HG02571 (cell line): ENCODE measurements at regions not wholly inside any gene's neighbourhood (a gene's known extent, or its start where the extent isn't known, plus 50 kb on each side); places are given as distances from the start of the nearest gene placed in this dataset.

Experiments
- ATAC-seq: cut with Tn5 transposase; IDR thresholded peaks from one replicate; pipeline ENCODE4 v1.9.1; 2021; ENCODE audit warnings: mild to moderate bottlenecking, moderate library complexity; ENCODE audit not compliant: unreplicated experiment

- ATAC-seq: no peak
Observed at GRCh38 chr10:113320211-113320610, 232.6 kb upstream of the HABP2 start.

GRCh38 chr10:113320987-113321386, 231.9 kb upstream of the HABP2 start:
- no peak for ATAC-seq

- no peak for ATAC-seq
Observed at GRCh38 chr10:113322843-113323242, 230.0 kb upstream of the HABP2 start.

- ATAC-seq: no peak
Observed at GRCh38 chr10:113323985-113324384, 228.9 kb upstream of the HABP2 start.

- peak; percentile 77 for ATAC-seq
Observed at GRCh38 chr10:113326160-113327111, 226.4 kb upstream of the HABP2 start.

GRCh38 chr10:113329121-113329596, 223.7 kb upstream of the HABP2 start:
- no peak for ATAC-seq

- ATAC-seq: no peak
Observed at GRCh38 chr10:113331961-113332360, 220.9 kb upstream of the HABP2 start.

GRCh38 chr10:113333313-113333712, 219.5 kb upstream of the HABP2 start:
- ATAC-seq: no peak

GRCh38 chr10:113335592-113335991, 217.3 kb upstream of the HABP2 start:
- no peak for ATAC-seq

GRCh38 chr10:113336549-113337130, 216.2 kb upstream of the HABP2 start:
- ATAC-seq: no peak

GRCh38 chr10:113337142-113337541, 215.7 kb upstream of the HABP2 start:
- no peak for ATAC-seq

GRCh38 chr10:113339121-113339520, 213.7 kb upstream of the HABP2 start:
- ATAC-seq: no peak

- ATAC-seq: no peak
Observed at GRCh38 chr10:113340282-113340681, 212.6 kb upstream of the HABP2 start.

GRCh38 chr10:113341138-113341537, 211.7 kb upstream of the HABP2 start:
- no peak for ATAC-seq

- no peak for ATAC-seq
Observed at GRCh38 chr10:113345826-113346624, 206.8 kb upstream of the HABP2 start.

GRCh38 chr10:113347508-113347907, 205.3 kb upstream of the HABP2 start:
- no peak for ATAC-seq

GRCh38 chr10:113348694-113349093, 204.2 kb upstream of the HABP2 start:
- no peak for ATAC-seq

- no peak for ATAC-seq
Observed at GRCh38 chr10:113350311-113351040, 202.4 kb upstream of the HABP2 start.

GRCh38 chr10:113354711-113355110, 198.1 kb upstream of the HABP2 start:
- no peak for ATAC-seq

GRCh38 chr10:113356794-113357680, 195.8 kb upstream of the HABP2 start:
- no peak for ATAC-seq
